Panc1 (cell line): ENCODE measurements at regions not wholly inside any gene's neighbourhood (a gene's known extent, or its start where the extent isn't known, plus 50 kb on each side); places are given as distances from the start of the nearest gene placed in this dataset.

ENCODE experiments used
- ATAC-seq: fragments of 200-7000 bp; cut with Tn5 transposase; 2 replicates; pipeline ENCODE4 v1.9.1; 2020; ENCODE audit warnings: mild to moderate bottlenecking, moderate library complexity
- BruUV-seq: library from RNA; stranded (reverse); fragments of 400-500 nt; replicated peaks from 2 replicates; lab custom pipeline; 2021; lab: Mats Ljungman, UMichigan
- CTCF ChIA-PET: fragments of 300-600 bp; sonication (Branson Sonifier 250); formaldehyde crosslinking; loops from one replicate; lab custom pipeline; 2022; ENCODE audit warnings: antibody characterized with exemption; lab: Charles Lee
- POLR2A ChIA-PET: fragments of 300-600 bp; sonication (Branson Sonifier 250); formaldehyde crosslinking; loops from one replicate; lab custom pipeline; 2022; ENCODE audit warnings: antibody characterized with exemption; lab: Charles Lee
- DNase-seq: peaks from one replicate; pipeline ENCODE4 v3.0.0-alpha.2; 2010; ENCODE audit warnings: low read depth, low spot score
- H3K27ac ChIP-seq: 2 replicates; pipeline ENCODE4 v1.5.1; 2011; ENCODE audit warnings: mild to moderate bottlenecking, low read length, inconsistent platforms
- H3K27me3 ChIP-seq: fragments of 200-500 bp; sonication (Bioruptor generic); 2 replicates; pipeline ENCODE4 v1.6.0; 2014; ENCODE audit warnings: low read length, inconsistent platforms; ENCODE audit not compliant: control insufficient read depth, insufficient read depth
- H3K36me3 ChIP-seq: fragments of 200-500 bp; sonication (Bioruptor generic); 2 replicates; pipeline ENCODE4 v1.5.1; 2014; ENCODE audit warnings: inconsistent platforms, mild to moderate bottlenecking, low read length, moderate library complexity; ENCODE audit not compliant: control insufficient read depth, insufficient read depth
- H3K4me1 ChIP-seq: 2 replicates; pipeline ENCODE4 v1.5.1; 2011; ENCODE audit warnings: inconsistent platforms, mild to moderate bottlenecking, low read length, moderate library complexity; ENCODE audit not compliant: control insufficient read depth, insufficient read depth
- H3K4me3 ChIP-seq, 2 experiments: 2 replicates each; pipeline ENCODE4 v1.5.1; 2011 to 2012; ENCODE audit warnings: low read depth in 2 of 2, low read length in 2 of 2, mild to moderate bottlenecking in 2 of 2, inconsistent platforms in 1 of 2, moderate library complexity in 1 of 2
- H3K9me3 ChIP-seq: fragments of 200-500 bp; sonication (Bioruptor generic); 2 replicates; pipeline ENCODE4 v1.5.1; 2014; ENCODE audit warnings: low read depth, mild to moderate bottlenecking, inconsistent platforms, low read length, moderate library complexity; ENCODE audit not compliant: control insufficient read depth, insufficient read depth
- CTCF ChIP-seq: fragments of 450-650 bp; IDR thresholded peaks from 2 replicates; pipeline ENCODE4 v1.5.1; 2017; ENCODE audit warnings: mild to moderate bottlenecking
- POLR2AphosphoS5 ChIP-seq: IDR thresholded peaks from 2 replicates; pipeline ENCODE4 v1.6.1; 2012; ENCODE audit warnings: mild to moderate bottlenecking, low read depth, low read length, moderate library complexity
- SIN3A ChIP-seq: IDR thresholded peaks from 2 replicates; pipeline ENCODE4 v1.6.1; 2012; ENCODE audit warnings: low read depth, mild to moderate bottlenecking, low read length, moderate library complexity, borderline replicate concordance; ENCODE audit not compliant: insufficient read depth
- TCF7L2 ChIP-seq: IDR thresholded peaks from 2 replicates; pipeline ENCODE4 v1.6.1; 2011; ENCODE audit warnings: mild to moderate bottlenecking, low read depth, low read length, inconsistent platforms
- in situ Hi-C: cut with HindIII; loops from 2 replicates; pipeline ENCODE4 v1.10.0; 2016; ENCODE audit warnings: low sequenced_read_pairs, low pct_unique_long_range_greater_than_20kb
- intact Hi-C: fragments of 100-400 bp; cut with micrococcal nuclease; formaldehyde crosslinking; loops from one replicate; pipeline ENCODE4 v1.10.0; 2022; ENCODE audit not compliant: unreplicated experiment
- TF ChIP-seq, protein P1 (sequence below), 2 experiments: IDR thresholded peaks; 2 replicates each; pipeline ENCODE4 v1.6.1; 2011 to 2012; ENCODE audit warnings: low read depth in 2 of 2, control low read depth in 1 of 2, low read length in 1 of 2, mild to moderate bottlenecking in 1 of 2, moderate library complexity in 1 of 2; ENCODE audit not compliant: insufficient read depth in 1 of 2

GRCh38 chr16:5590416-5590815, 492.8 kb upstream of the EEF2KMT start:
- Histone ChIP-seq H3K27me3 (peaks cover 7% of the 10 kb centered on the region; the same call in 1 of the 2 replicates), H3K4me3 (no peak overlapping the region), H3K9me3 (no peaks in the 10 kb centered on the region), H3K4me1 (no peaks in the 10 kb centered on the region), H3K36me3 (no peaks in the 10 kb centered on the region), H3K27ac (no peak overlapping the region)
- BruUV-seq: no TSS peak
- intact Hi-C loops (no loop called here), in situ Hi-C loops (no loop called here)
- TF ChIP-seq, protein P1, sequence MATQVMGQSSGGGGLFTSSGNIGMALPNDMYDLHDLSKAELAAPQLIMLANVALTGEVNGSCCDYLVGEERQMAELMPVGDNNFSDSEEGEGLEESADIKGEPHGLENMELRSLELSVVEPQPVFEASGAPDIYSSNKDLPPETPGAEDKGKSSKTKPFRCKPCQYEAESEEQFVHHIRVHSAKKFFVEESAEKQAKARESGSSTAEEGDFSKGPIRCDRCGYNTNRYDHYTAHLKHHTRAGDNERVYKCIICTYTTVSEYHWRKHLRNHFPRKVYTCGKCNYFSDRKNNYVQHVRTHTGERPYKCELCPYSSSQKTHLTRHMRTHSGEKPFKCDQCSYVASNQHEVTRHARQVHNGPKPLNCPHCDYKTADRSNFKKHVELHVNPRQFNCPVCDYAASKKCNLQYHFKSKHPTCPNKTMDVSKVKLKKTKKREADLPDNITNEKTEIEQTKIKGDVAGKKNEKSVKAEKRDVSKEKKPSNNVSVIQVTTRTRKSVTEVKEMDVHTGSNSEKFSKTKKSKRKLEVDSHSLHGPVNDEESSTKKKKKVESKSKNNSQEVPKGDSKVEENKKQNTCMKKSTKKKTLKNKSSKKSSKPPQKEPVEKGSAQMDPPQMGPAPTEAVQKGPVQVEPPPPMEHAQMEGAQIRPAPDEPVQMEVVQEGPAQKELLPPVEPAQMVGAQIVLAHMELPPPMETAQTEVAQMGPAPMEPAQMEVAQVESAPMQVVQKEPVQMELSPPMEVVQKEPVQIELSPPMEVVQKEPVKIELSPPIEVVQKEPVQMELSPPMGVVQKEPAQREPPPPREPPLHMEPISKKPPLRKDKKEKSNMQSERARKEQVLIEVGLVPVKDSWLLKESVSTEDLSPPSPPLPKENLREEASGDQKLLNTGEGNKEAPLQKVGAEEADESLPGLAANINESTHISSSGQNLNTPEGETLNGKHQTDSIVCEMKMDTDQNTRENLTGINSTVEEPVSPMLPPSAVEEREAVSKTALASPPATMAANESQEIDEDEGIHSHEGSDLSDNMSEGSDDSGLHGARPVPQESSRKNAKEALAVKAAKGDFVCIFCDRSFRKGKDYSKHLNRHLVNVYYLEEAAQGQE (IDR thresholded peaks at IDR 0.05; ENCODE audit: insufficient read depth in 1 of 2, low read depth in 2 of 2, low read length in 1 of 2): no peak
- TF ChIP-seq CTCF: no peak
- no peak for TF ChIP-seq SIN3A
- TF ChIP-seq POLR2AphosphoS5: no peak
- no peak for TF ChIP-seq TCF7L2
- DNase-seq (no peak), ATAC-seq (no peak)
- ChIA-PET CTCF (interaction anchor here (0.6 kb wide), 1 partner anchor 41 kb away, joined by 3 read pairs; no protein-coding TSS in a partner anchor), POLR2A (no interaction called here)

GRCh38 chr16:5589812-5590373, 492.3 kb upstream of the EEF2KMT start:
- Histone ChIP-seq H3K27me3 (peaks cover 7% of the 10 kb centered on the region; the same call in 1 of the 2 replicates), H3K4me3 (no peak overlapping the region), H3K4me1 (no peaks in the 10 kb centered on the region), H3K9me3 (no peaks in the 10 kb centered on the region), H3K27ac (no peak overlapping the region), H3K36me3 (no peaks in the 10 kb centered on the region)
- TF ChIP-seq TCF7L2: no peak
- no peak for TF ChIP-seq SIN3A
- no peak for TF ChIP-seq POLR2AphosphoS5
- TF ChIP-seq, protein P1 (IDR thresholded peaks at IDR 0.05; ENCODE audit: insufficient read depth in 1 of 2, low read depth in 2 of 2, low read length in 1 of 2): no peak
- TF ChIP-seq CTCF: no peak
- intact Hi-C loops: no loop called here
- ChIA-PET CTCF (no interaction called here), POLR2A (no interaction called here)
- ATAC-seq (no peak), DNase-seq (no peak)
- in situ Hi-C loops: no loop called here
- BruUV-seq: no TSS peak
